ENCODE measurements at regions not wholly inside any gene's neighbourhood (a gene's known extent, or its start where the extent isn't known, plus 50 kb on each side); places are given as distances from the start of the nearest gene placed in this dataset.

- TF ChIP-seq REST (IDR thresholded peaks at IDR 0.05; ENCODE audit: insufficient read depth in 1 of 2, low read depth in 2 of 2, low read length in 2 of 2) = no peak
- TF ChIP-seq TAF1 (IDR thresholded peaks at IDR 0.05; ENCODE audit: borderline replicate concordance, insufficient read depth, low read length) = no peak
These were observed 138.3 kb upstream of the CDH4 start for GRCh38 chr20:61113731-61114130.

Data from PFSK-1 (cell line).